Tibial nerve (tissue), 4 donors: ENCODE measurements at regions not wholly inside any gene's neighbourhood (a gene's known extent, or its start where the extent isn't known, plus 50 kb on each side); places are given as distances from the start of the nearest gene placed in this dataset.

Experiments used
- DNase-seq, 2 donors: peaks; one replicate each; pipeline ENCODE4 v3.0.0-alpha.2; 2019; ENCODE audit warnings: low spot score in 2 of 2
- H3K27ac ChIP-seq, 4 donors: fragments of 200-600 bp; sonication (generic) in 3 of 4; one replicate each; pipeline ENCODE4 v1.5.1; 2017 to 2019; ENCODE audit warnings: mild to moderate bottlenecking in 1 of 4
- H3K27me3 ChIP-seq, 2 donors: fragments of 200-600 bp; sonication (generic) in 1 of 2; one replicate each; pipeline versions ENCODE4 v1.5.1 to v1.6.0; 2017 to 2019
- H3K36me3 ChIP-seq, 3 donors: fragments of 200-600 bp; sonication (generic); one replicate each; pipeline ENCODE4 v1.5.1; 2018 to 2019
- H3K4me1 ChIP-seq, 4 donors: fragments of 200-600 bp; sonication (generic) in 3 of 4; one replicate each; pipeline ENCODE4 v1.5.1; 2017 to 2019
- H3K4me3 ChIP-seq, 4 donors: fragments of 200-600 bp; sonication (generic) in 3 of 4; one replicate each; pipeline ENCODE4 v1.5.1; 2017 to 2019; ENCODE audit warnings: mild to moderate bottlenecking in 1 of 4, moderate library complexity in 1 of 4
- H3K9me3 ChIP-seq, 4 donors: fragments of 200-600 bp; sonication (generic) in 3 of 4; one replicate each; pipeline ENCODE4 v1.5.1; 2017 to 2019
- EP300 ChIP-seq, 2 donors: sonication (generic); formaldehyde crosslinking; IDR thresholded peaks; one replicate each; pipeline ENCODE4 v1.6.1; 2017; ENCODE audit warnings: antibody characterized with exemption in 2 of 2, mild to moderate bottlenecking in 1 of 2
- POLR2A ChIP-seq, 2 donors: fragments of 450-650 bp; IDR thresholded peaks; one replicate each; pipeline ENCODE4 v1.6.1; 2017; ENCODE audit warnings: antibody characterized with exemption in 2 of 2, mild to moderate bottlenecking in 2 of 2, moderate library complexity in 2 of 2
- whole genome bisulfite sequencing, 2 donors: methylation state at CpG; one replicate each; pipeline ENCODE4 v1.1.5; 2018; 5-methylcytosine and 5-hydroxymethylcytosine counted together
- TF ChIP-seq, protein P1 (sequence below), 5 experiments: fragments of 200-600 bp in 3 of 5; fragments of 450-650 bp in 2 of 5; sonication (generic) in 3 of 5; IDR thresholded peaks; one replicate each; pipeline ENCODE4 v1.5.1; 2016 to 2019; ENCODE audit warnings: antibody characterized with exemption in 5 of 5, mild to moderate bottlenecking in 3 of 5, moderate library complexity in 2 of 5

DNA sequence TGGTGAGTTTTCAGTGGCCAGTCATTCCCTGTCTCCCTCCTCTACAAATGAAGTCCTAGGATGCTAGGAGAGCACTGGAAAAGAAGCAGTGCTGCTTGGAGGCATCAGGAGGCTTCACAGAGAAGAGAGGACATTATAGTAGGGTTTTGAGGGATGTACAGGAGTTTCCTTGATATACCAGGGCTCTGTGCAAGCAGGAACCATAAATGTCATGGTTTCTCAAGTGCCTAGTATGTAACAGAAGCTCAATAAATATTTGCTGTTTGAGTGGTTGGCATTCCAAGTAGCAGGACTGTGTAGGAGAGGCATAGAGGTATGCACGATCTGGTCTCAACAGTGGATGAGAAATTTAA is 133.5 kb upstream of the WNT4 start:
- TF ChIP-seq POLR2A (IDR thresholded peaks at IDR 0.05): no peak
- no peak for TF ChIP-seq EP300 (IDR thresholded peaks at IDR 0.05)
- TF ChIP-seq, protein P1, sequence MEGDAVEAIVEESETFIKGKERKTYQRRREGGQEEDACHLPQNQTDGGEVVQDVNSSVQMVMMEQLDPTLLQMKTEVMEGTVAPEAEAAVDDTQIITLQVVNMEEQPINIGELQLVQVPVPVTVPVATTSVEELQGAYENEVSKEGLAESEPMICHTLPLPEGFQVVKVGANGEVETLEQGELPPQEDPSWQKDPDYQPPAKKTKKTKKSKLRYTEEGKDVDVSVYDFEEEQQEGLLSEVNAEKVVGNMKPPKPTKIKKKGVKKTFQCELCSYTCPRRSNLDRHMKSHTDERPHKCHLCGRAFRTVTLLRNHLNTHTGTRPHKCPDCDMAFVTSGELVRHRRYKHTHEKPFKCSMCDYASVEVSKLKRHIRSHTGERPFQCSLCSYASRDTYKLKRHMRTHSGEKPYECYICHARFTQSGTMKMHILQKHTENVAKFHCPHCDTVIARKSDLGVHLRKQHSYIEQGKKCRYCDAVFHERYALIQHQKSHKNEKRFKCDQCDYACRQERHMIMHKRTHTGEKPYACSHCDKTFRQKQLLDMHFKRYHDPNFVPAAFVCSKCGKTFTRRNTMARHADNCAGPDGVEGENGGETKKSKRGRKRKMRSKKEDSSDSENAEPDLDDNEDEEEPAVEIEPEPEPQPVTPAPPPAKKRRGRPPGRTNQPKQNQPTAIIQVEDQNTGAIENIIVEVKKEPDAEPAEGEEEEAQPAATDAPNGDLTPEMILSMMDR (IDR thresholded peaks at IDR 0.05): no peak
- Histone ChIP-seq H3K4me3 (no peak overlapping the region), H3K4me1 (no peaks in the 10 kb centered on the region), H3K27me3 (peaks cover 0 to 25% of the 10 kb centered on the region in 2 donors), H3K9me3 (peaks cover 0 to 10% (median 0%) of the 10 kb centered on the region in 4 donors), H3K36me3 (no peaks in the 10 kb centered on the region), H3K27ac (no peak overlapping the region)
- DNase-seq: no peak
- WGBS, 2 donors: 82 to 83% methylated on average over 1 of the region's 1 CpG

DNA sequence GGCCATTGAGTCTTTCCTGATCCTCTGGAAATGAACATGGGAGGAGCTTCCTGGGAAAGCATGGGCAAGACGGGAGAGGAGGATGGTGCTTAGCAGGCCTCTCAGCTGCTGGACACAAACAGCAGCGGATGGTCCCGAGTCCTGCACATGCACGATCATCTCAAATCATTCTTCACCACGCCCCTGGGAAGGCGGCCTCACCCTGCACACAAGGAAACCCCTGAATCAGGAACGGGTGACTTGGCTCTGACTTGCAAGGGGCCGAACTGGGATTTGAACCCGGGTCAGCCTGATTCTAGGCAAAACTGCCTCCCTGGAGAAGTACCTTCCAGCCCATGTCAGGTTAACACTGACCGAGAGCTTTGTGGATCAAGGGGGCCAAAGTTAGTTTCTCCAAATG is 134.8 kb upstream of the WNT4 start:
- H3K4me3 ChIP-seq: no peak overlapping the region
- no peaks in the 10 kb centered on the region for H3K36me3 ChIP-seq
- H3K27ac ChIP-seq: no peak overlapping the region
- TF ChIP-seq EP300 (IDR thresholded peaks at IDR 0.05): no peak
- TF ChIP-seq, protein P1 (IDR thresholded peaks at IDR 0.05): no peak
- no peak for TF ChIP-seq POLR2A (IDR thresholded peaks at IDR 0.05)
- 72 to 80% methylated on average over 10 of the region's 10 CpGs for WGBS, 2 donors
- no peaks in the 10 kb centered on the region for H3K4me1 ChIP-seq
- no peak for DNase-seq
- H3K9me3 ChIP-seq: peaks cover 0 to 10% (median 0%) of the 10 kb centered on the region in 4 donors
- peaks cover 0 to 25% of the 10 kb centered on the region in 2 donors for H3K27me3 ChIP-seq

DNA sequence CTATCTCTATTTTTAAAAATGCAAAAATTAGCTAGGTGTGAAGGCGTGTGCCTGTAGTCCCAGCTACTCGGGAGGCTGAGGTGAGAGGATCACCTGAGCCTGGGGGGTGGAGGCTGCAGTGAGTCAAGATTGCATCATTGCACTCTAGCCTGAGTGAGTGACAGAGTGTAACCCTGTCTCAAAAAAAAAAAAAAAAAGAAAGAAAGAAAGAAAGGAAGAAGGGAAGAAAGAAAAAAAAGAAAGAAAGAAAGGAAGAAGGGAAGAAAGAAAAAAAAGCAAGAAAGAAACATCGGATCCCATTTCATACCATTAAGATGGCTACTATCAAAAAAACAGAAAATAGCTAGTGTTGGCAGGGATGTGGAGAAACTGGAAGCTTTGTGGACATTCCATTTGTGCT is 136.8 kb upstream of the WNT4 start:
- Histone ChIP-seq H3K27me3 (peaks cover 0 to 9% of the 10 kb centered on the region in 2 donors), H3K4me1 (no peaks in the 10 kb centered on the region), H3K27ac (no peak overlapping the region), H3K9me3 (peaks cover 0 to 10% (median 0%) of the 10 kb centered on the region in 4 donors), H3K4me3 (no peak overlapping the region), H3K36me3 (no peaks in the 10 kb centered on the region)
- no peak for DNase-seq
- TF ChIP-seq EP300 (IDR thresholded peaks at IDR 0.05): no peak
- TF ChIP-seq, protein P1 (IDR thresholded peaks at IDR 0.05): no peak
- no peak for TF ChIP-seq POLR2A (IDR thresholded peaks at IDR 0.05)
- WGBS, 2 donors: 92 to 97% methylated on average over 3 of the region's 3 CpGs

DNA sequence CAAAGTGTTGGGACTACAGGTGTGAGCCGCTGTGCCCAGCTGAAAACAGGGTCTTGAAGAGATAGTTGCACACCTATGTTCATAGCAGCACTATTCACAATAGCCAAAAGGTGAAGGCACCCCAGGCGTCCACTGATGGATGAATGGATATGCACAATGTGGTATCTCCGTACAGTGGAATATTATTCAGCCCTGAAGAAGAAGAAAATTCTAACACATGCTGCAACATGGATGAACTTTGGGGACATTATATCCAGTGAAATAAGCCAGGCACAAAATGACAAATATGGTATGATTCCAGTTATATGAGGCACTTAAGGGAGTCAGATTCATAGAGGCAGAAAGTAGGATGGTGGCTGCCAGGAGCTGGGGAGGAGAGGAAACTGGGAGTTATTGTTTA is 137.6 kb upstream of the WNT4 start:
- no peak for DNase-seq

DNA sequence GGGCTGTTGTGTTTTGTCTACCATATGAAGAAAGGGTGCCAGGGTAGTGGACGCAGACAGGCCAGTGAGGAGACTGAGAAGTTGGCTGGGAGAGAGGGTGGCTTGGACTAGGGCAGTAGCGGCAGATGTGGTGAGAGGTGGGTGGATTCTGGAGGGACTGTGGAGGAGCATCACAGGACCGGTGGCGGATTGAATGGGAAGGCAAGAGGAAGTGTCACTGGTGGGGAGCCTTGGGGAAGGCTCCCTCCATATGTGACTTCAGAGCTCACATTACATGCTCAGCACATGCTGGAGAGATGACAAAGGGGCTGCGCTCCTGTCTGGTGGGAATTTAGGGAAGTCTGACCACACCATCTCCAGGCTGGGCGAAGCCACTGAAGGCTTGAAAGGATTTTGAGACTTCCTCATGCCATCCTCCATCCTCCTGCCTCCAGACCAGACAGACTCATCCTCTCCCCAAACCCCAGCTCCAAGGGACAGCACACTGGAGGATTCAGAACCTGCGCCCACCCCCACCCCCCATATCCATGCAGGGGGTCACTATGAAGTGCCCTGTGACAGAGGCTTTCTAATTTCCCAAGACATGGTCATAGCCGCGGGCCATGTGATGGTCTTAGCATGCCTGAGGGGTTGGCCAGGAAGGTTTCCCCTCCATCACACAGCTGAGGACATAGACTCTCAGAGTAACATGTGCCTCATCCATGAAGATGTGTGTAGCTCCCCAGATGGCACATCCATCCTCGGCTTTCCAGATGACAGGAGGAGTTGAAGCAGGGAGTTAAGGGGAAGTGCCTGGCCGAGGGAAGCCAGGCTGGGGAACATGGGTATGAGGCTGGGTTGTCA is 138.8 kb upstream of the WNT4 start:
- Histone ChIP-seq H3K9me3 (peaks cover 0 to 10% (median 0%) of the 10 kb centered on the region in 4 donors), H3K4me1 (no peaks in the 10 kb centered on the region), H3K27me3 (peaks cover 0 to under 1% of the 10 kb centered on the region in 2 donors), H3K4me3 (no peak overlapping the region), H3K36me3 (no peaks in the 10 kb centered on the region), H3K27ac (no peak overlapping the region)
- WGBS, 2 donors: 77% methylated on average over 9 to 11 of the region's 11 CpGs
- no peak for DNase-seq
- TF ChIP-seq POLR2A (IDR thresholded peaks at IDR 0.05): no peak
- TF ChIP-seq, protein P1 (IDR thresholded peaks at IDR 0.05): no peak
- TF ChIP-seq EP300 (IDR thresholded peaks at IDR 0.05): no peak

More for the DNA sequence above, 137.6 kb upstream of the WNT4 start:
- peaks cover 0 to 9% of the 10 kb centered on the region in 2 donors for H3K27me3 ChIP-seq
- no peak overlapping the region for H3K27ac ChIP-seq
- H3K4me3 ChIP-seq: no peak overlapping the region
- H3K36me3 ChIP-seq: no peaks in the 10 kb centered on the region
- TF ChIP-seq POLR2A (IDR thresholded peaks at IDR 0.05): no peak
- TF ChIP-seq, protein P1 (IDR thresholded peaks at IDR 0.05): no peak
- no peak for TF ChIP-seq EP300 (IDR thresholded peaks at IDR 0.05)
- H3K9me3 ChIP-seq: peaks cover 0 to 10% (median 0%) of the 10 kb centered on the region in 4 donors
- no peaks in the 10 kb centered on the region for H3K4me1 ChIP-seq
- 95 to 98% methylated on average over 3 of the region's 3 CpGs for WGBS, 2 donors
